ENCODE measurements at regions not wholly inside any gene's neighbourhood (a gene's known extent, or its start where the extent isn't known, plus 50 kb on each side); places are given as distances from the start of the nearest gene placed in this dataset.

DNA sequence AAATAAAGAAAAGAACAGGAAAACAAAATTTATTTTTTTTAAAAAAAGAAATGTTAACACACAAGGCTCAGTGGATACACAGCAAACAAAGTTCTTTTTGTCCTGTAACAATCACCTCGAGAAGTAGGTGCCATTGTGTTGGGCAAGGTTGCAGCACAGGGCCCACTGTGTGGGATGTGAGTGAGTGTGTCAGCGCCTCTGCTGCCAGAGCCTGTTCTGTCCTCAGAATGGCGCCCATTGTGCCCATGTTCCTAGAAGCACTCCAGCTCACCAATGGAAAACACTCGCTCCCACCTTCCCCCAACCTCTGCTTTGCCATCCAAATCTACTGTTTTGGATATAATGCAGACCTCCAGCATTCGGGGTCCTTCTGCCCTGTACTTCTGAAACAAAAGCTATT, 84.9 kb upstream of the CLDN18 start:
- no peak for TF ChIP-seq EZH2 (IDR thresholded peaks at IDR 0.05)
- TF ChIP-seq POLR2AphosphoS5 (IDR thresholded peaks at IDR 0.05; ENCODE audit: borderline replicate concordance, low read depth, low read length), result no peak
- TF ChIP-seq FOXP2 (optimal IDR thresholded peaks at IDR 0.05; ENCODE audit: control extremely low read depth, extremely low read length, insufficient read depth), result no peak
